Amniotic epithelial cell (primary cell): ENCODE measurements at regions not wholly inside any gene's neighbourhood (a gene's known extent, or its start where the extent isn't known, plus 50 kb on each side); places are given as distances from the start of the nearest gene placed in this dataset.
"Not testable (repeated sequence)": the region's sequence is repeated elsewhere in the genome, so short reads cannot be mapped to it uniquely, and the experiment has no call there.

Experiments
- DNase-seq: peaks from one replicate; pipeline ENCODE4 v3.0.0-alpha.2; 2010; ENCODE audit warnings: low read depth

- DNase-seq, result no peak
Measured at GRCh38 chr6:128595544-128595943, 75.1 kb upstream of the PTPRK start.

- no peak for DNase-seq
Measured at GRCh38 chr6:128586095-128586494, 65.7 kb upstream of the PTPRK start.

DNA sequence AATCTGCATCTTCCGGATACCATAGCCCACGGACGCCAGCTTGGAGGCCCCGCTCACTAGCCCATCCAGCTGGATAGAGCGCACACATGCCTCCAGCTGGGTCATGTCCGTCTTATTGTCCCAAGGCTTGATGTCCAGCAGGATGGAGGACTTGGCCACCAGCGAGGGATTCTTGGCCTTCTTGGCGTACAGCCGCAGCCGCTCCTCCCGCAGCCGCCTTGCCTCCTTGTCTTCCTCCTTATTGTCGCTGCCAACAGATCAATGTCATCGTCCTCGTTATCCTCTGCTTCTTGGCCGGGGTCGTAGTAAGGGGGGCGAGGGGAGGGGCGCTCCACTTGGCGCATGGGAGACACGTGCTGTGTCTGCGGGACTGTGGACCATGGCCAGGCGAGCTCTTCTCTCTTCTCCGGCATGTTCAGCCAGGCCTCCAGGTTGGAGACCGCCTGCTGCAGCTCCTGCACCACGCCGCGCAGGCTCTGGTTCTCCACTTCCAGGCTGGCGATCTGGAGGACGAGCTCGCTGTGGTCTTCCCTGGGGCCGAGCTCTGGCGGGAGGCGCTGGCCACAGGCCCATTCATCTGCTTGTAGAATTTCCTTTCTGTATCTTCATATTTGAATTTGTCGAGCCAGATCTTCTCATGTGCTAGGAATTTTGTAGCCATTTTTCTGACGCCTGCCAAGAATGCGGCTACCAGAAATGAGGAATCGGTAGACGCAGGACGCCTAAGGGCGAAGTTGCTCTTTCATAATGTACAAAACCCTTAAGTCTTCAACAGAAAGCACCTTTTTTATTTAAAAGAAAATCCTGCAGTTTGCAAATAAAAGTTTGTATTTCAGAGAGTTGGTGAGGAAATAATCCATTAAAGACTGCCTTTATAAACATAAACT is 60.1 kb upstream of the PTPRK start:
- DNase-seq, result no peak

- DNase-seq, result not testable (repeated sequence)
Measured at GRCh38 chr6:128575254-128575653, 54.9 kb upstream of the PTPRK start.

DNA sequence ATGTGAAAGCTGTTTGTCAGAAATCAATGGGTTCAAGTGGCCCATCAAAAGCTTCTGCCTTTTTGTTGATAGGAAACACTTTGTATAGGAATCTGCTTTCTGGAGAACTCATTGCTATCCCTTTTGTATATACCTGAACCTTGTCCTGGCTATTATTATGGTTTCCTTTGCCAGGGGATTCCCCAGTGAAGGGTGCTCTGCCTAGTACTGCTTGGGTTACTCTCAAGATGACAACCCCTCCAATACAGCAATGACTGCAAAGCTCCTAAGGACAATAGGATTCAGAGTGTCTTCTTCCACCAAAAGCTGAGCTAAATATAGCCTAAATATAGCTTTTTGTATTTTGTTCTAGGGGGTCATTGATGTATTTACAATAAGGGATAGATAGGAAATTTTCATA is 54.0 kb upstream of the PTPRK start:
- no peak for DNase-seq

DNA sequence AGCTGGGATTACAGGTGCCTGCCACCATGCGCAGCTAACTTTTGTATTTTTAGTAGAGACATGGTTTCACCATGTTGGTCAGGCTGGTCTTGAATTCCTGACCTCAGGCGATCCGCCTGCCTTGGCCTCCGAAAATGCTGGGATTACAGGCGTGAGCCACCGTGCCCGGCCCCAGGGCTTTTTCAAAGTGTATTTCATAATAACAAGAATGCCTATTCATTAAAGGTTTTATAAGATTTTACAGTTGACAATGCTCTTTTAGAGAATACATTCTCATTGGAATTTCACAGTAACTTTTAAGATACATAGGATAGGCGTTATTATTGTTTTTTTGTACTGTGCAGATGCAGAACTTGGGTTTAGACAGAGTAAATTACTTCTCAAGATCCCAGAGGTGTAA is 52.6 kb upstream of the PTPRK start:
- no peak for DNase-seq

GRCh38 chr6:128572294-128572693 is 51.9 kb upstream of the PTPRK start:
- no peak for DNase-seq

- DNase-seq, result peak; percentile 6
Measured at GRCh38 chr6:128570680-128571063, 50.3 kb upstream of the PTPRK start.

GRCh38 chr6:128569732-128570679 is 49.6 kb upstream of the PTPRK start:
- DNase-seq, result peak; percentile 69
